HG02970 (cell line): ENCODE measurements at regions not wholly inside any gene's neighbourhood (a gene's known extent, or its start where the extent isn't known, plus 50 kb on each side); places are given as distances from the start of the nearest gene placed in this dataset.
"Not testable (repeated sequence)": the region's sequence is repeated elsewhere in the genome, so short reads cannot be mapped to it uniquely, and the experiment has no call there.

ENCODE experiments used
- ATAC-seq: cut with Tn5 transposase; IDR thresholded peaks from one replicate; pipeline ENCODE4 v1.9.1; 2021; ENCODE audit warnings: mild to moderate bottlenecking, moderate library complexity, moderate number of reproducible peaks; ENCODE audit not compliant: unreplicated experiment, low FRiP score

DNA sequence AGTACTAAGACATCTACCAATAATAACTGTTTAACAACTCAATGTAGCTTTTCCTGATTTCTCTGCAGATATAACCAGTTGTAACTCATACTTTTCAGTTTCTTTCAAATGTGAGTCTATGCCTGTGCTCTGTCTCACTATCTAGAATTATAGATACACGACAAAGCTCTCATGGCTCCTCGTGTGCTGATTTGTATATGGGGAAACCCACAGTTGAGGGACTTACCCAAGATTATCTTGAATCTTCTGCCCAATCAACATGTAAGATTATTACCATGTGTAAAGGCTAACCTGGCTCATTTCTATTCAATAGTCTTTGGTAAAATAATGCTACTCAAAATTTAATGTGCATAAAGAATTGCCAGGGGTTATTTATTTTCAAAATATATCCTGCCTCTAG is 554.4 kb downstream of the FBXO15 start:
- ATAC-seq, result no peak

DNA sequence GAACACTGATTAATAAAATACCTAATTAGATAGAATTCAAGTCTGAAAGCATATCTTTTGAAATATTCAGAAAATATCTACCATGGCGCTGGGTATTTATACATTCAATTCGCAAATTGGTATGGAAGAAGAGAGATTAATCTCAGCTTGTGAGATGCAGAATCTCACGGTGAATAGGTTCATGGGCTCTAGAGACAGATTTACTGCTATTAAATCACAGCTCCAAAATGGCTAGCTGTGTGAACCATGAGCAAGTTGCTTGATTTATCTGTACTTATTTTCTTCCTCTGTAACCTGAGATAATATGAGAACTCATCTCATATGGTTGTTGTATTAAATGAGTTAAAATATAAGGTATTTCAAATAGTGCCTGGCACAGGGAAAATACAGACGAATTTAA is 556.7 kb downstream of the FBXO15 start:
- no peak for ATAC-seq

DNA sequence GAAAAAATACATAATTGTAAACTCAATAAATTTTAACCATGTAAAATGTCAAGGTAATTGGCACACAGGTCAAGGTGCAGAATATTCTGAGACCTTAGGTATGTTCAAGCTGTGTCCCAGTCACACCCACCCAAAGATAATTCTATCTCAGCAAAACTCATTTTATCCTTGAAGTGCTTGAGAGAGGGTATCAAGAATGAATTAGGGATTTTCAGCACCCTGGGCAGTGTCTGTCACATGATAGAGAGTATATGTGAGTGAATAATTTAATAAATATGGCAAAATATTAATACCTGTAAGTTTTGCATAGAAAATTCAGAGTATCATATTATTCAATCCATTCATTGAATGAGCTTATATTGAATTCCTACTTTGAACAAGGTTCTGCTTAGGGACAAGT is 567.9 kb downstream of the FBXO15 start:
- ATAC-seq, result no peak

DNA sequence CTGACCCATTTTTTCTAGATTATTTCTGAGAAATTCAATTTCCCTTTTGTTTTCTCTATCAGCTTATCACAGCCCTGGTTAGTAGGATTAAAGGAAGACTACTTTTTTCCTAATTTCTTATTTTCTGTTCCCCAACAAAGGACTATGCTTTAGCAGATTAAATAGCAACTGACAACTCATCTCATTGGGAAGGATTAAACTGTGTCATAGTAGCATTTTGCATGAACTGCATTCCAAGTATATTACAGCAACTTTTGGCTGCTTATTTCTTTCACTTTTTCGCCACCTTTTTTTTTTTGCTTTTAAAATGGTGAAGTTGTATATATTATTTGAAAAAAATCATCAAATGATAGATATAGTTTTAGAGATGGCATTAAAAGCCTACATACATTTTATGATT is 570.3 kb downstream of the FBXO15 start:
- ATAC-seq, result no peak

DNA sequence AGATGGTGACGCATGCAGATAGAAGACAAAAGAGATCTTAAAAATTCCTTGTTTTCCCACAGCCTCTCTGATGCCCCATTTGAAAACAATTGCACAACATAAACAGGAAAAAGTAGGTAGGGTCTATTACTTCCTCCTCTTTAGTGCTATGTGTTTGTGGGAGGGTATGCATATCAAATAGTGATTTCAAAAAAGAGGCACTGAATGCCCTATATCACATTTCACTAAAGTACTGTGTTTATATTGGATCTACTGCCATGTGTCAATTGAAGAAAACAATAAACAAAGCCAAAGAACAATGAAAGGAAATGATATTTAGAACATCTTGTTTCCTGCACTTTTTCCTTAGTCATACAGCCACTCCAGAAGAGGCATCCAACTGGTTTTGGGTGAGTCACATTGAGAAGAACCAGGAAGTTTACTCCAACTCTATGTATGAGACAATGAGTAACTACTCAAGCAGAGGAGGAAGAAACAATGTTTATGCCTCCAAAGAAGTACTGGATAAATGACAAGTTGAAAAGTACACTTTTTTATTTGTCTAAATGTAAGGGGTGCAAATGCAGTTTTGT is 583.6 kb downstream of the FBXO15 start:
- no peak for ATAC-seq

DNA sequence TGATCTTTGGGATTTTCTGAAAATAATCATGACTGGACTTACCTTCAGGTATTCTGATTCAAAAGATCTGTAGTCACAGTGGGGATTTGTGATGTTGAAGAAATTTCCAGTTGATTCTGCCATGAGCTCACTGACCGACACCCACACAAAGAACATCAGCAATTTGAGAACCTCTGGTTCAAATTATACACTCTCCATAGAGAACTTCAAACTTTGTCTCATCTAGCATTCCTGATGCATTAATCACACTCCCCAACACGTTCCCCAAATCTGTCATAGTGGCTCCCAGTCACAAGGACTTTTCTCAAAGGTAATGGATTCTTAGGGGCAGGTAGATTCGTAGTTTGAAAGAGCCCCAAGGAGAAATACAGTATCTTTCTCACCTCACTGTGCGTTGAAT is 584.3 kb downstream of the FBXO15 start:
- ATAC-seq, result no peak

DNA sequence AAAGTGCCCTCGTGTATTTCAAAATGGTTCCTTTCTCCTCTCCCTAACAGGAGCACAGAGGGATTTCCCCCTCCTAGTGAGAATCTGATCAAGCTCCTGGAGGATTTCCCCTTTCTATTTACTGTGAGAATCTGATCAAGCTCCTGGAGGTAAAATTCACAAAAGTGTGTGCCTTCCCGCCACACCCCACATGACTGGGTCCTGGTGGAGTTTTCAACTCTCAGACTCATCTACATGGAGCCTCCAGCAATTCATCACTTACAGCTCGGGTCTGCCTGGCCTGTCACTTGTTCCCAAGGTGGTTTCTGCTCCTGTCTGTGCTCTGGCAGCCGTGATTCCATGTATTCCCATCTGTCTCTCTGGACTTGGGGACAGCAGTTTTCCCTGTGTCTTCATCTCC is 590.7 kb downstream of the FBXO15 start:
- no peak for ATAC-seq

DNA sequence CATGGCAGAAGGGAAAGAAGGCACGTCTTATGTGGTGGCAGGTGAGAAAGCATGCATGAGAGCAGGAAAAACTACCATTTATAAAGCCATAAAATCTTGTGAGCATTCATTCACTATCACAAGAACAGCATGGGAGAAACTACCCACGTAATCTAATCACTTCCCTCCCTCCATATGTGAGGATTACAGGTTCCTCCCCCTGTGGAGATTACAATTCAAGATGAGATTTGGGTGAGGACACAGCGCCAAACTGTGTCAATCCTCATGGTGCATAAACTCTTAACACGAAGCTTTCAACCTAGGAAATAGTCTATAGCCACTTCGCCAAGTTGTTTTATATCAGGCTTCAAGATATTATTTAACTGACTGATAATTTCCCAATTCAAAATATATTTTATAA is 595.5 kb downstream of the FBXO15 start:
- ATAC-seq, result no peak

DNA sequence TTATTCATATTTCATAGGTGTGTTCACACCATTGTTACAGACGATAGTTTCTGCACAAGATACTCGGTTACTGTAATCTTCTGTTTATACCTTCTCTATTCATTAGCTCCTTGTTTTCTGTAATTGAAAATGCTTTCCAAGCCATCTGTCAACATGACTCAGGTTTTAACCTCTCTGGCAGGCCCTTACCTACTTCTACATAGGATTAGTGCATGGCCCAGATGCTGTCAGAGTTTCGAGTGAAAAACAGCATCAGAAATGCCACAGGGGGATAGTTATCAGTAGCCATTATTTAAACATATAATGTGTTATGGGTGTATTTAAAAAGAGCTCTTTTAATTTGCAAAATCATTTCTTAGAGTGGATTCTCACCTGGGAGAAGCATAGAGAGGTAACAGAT is 596.4 kb downstream of the FBXO15 start:
- no peak for ATAC-seq

DNA sequence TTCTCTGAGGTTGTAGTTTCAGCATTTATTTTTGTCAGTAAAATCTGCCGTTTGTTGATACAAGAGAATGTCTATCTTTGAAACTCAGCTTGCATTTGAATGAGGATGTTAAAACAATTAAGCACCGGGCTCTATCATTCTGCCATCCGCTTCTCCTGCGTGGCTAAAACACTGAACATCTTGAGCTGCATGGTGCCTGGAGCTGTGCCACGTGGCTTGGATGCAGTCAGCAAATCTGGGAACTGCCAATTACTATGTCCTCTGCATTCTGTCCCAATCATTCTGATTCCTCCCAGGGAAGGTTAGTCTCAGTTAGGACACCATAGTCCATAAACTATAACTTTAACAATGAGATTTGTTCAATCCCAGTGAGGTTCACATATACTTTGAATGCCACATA is 598.4 kb downstream of the FBXO15 start:
- no peak for ATAC-seq

DNA sequence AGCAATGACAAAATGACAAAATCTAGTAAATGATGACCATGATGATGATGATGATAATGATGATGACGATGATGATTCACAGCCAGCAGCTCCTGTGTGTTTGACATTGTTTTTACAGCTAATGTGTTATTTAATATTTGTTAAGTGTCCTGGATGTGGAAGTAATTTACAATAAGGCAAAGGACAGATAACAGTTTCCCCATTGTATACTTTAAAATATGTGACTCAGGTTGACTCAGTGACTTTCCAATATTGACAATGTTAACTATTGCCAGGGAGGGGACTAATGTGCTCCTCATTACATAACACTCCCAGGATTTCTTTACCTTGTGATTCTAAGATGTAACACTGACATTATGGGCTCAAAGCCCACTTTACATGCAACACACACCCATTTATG is 602.2 kb downstream of the FBXO15 start:
- no peak for ATAC-seq

DNA sequence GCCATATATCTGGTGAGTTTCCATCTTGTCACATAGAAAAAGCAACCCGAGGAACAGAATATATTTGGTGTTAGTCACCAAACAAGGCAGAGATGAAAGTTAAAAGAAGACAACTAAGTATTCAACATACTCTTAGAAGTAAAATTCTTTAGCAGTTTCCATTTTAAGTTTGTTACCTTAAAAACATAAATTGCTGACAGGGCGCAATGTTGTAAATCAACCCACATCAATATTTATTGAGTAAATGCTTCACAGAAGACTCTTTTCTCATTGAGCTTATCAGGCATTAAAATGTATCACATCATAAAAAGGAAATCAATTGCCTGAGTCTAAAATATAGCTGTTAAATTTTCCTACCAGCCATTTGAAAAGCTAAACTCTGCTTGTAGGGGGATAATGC is 603.0 kb downstream of the FBXO15 start:
- ATAC-seq, result no peak

DNA sequence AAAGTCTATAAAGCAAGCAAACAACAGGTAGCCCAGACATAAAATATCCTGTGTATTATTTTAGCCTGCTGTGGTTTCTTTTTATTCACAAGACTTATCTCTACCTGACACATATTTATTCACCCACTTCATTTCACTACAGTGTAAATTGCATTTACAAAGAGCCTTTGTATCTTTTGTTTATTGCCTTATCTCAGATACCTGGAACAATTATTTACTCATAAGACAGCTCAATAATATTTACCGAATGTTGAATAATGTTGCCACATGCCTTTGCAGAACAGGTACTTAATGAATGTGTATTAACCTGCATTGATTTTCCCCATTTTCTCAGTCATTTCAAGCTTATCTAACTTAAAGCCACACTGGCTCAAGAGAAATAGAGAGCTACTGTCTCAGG is 603.6 kb downstream of the FBXO15 start:
- no peak for ATAC-seq

DNA sequence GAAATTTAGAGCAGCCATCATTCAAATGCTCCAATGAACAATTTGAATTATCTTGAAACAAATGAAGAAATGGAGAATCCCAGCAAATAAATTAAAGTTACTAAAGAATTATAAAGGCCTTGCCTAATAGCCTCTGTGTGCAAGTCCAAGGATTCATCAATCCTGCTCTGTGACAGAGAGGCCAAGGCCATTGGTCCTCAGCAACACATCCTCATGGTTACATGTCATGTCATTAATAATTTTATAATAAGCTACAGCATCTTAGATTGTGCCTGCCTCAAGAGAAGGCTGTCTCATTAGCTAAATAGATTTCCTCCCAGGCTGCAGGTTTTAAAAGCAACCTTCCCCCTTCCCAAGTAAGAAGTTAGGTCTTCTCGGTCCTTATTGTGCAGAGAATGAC is 611.6 kb downstream of the FBXO15 start:
- no peak for ATAC-seq

DNA sequence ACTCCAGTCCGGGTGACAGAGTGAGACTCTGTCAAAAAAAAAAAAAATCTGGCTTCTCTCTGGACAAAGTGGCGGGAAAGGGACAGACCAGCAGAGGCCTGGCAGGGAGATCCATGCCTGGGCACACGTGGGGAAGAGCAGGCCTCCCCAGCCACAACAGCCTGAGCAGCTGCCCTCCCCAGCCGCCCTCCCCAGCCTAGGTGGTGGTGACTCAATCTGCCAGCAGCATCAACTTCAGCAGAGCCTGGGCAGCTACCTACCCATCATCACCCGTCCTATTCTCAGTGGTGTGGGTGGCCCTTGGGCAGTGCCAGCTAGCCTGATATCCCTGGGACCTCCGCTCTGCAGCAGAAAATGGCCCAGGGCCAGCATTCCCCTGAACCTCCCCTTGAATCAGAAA is 612.4 kb downstream of the FBXO15 start:
- no peak for ATAC-seq

DNA sequence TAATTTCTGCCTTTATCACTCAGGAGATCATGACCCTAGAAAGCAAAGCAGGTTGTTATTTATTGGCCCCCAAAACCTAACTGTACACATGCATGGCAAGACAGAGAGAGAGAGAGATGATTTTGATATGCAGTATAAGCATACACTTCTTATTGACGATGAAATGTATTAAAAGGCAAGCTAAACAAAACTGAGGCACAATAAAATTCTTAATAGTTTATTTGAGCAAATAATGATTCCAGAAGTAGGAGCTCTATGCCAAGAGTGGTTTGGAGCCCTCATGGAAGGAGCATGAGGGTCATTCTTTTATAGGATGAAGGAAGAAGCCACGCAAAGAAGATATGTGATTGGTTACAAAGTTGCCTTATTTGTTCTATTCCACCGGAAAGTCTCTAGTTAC is 616.0 kb downstream of the FBXO15 start:
- ATAC-seq, result no peak

DNA sequence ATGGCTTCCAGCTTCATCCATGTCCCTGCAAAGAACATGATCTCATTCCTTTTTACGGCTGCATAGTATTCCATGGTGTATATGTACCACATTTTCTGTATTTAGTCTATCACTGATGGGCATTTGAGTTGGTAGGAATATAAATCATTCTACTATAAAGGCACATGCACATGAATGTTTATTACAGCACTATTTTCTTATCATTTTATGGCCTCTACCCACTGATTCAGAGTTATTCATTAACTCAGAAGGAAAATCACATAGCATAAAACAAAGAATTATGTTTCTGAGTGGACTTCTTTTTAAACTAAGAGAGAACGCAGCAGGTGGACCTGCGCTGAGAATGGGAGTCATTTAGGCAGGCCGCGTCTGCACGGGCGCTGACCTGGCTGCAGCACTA is 619.6 kb downstream of the FBXO15 start:
- no peak for ATAC-seq

DNA sequence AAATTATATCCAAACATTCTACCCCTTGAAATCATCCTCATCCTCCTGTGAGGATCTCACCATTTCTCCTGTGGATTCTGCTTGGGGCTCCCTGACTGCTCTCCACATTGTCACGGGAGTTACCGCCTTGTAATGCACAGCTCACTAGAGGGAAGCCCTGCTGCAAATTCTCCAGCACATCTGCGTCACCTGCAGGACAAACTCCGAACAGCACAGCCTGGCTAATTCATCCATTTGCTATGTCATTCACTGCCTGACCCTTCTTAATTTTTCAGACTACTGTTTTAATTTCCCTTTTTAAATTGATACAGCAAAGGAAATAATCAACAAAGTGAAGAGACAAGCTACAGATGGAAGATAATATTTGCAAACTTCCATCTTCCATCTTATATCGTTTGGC is 627.4 kb downstream of the FBXO15 start:
- ATAC-seq, result no peak

DNA sequence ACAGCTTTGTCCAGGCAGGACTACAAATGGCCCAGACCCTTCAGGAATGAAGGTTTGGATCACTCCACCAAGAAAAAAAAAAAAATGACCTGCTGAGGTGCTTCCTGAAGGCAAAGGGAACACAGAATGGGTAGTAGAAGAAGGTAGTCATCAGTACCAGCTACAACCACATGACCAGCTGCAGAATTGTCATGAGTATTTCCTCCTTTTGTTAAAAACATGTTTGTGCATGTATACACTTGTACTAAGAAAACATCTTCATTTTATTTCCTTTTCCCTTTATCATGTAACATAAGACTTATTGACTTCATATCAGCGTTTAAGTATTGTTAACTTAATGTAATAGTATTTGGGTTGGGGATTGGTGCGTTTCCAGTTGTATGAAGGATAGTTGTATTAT is 631.6 kb downstream of the FBXO15 start:
- not testable (repeated sequence) for ATAC-seq

DNA sequence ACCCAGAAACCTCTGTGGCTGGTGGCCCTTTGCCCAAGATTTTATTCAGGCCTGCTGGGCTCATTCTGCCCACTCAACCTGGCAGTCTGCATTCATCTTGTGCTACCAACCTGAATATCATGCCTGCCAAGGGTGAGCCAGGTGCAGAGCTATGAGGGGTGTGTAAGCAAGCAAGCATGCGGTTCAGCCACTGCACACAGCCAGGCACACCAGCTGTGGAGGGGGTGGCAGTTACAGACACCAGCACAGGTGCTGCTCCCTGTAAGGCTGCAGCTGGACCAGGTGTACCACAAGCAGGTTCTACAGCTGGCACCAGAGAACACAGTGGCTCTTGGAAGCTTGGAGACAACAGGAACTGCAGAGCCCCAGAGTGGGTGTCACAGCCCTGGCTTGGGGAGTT is 633.2 kb downstream of the FBXO15 start:
- ATAC-seq, result no peak

DNA sequence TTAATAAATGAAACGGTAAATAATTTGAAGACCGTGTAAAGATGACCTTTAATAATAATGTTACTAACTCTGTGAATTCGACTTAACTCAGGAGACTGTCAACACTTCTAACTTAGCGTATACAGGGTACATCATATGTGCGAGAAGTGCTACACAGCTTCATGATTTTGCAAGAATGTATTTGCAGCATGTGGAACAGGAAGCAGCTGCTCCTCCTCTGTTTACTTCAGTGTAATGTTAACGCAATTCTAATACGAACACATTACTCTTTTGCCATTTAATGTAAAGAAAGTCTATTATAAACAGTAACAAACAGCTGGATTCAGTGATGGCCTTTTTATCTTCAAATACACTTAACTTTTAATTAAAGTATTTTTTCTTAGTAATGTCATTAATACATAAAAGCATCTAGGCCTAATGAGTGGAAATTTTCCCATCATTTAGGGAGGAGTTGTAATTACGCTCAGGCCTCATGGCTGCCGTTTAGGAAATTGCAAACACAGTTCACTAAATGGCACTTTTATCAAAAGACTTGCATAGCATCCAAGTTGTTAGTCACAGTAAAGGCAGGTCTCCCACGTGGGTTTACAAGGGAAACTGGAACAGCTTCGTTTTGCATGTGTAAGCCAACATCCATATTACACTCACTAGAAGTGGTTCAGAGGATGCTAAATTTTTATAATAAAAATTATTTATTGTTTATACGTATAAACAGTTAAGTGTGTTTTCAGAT is 635.7 kb downstream of the FBXO15 start:
- ATAC-seq, result no peak

DNA sequence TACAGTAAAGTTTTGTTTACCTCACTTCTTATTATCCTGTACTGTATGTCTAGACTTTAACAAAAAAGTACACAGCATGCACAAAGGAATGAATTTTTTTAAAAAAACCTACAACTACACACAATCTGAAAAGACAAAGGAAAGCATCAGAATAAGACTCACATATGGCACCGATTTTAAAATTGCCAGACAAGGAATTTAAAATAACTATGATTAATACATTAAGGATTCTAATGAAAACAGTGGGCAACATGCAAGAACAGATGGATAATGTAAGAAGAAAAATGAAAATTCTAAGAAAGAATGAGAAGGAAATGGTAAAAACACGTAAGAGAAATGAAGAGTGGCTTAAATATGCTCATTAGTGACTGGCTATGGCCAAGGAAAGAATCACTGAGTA is 638.2 kb downstream of the FBXO15 start:
- no peak for ATAC-seq

DNA sequence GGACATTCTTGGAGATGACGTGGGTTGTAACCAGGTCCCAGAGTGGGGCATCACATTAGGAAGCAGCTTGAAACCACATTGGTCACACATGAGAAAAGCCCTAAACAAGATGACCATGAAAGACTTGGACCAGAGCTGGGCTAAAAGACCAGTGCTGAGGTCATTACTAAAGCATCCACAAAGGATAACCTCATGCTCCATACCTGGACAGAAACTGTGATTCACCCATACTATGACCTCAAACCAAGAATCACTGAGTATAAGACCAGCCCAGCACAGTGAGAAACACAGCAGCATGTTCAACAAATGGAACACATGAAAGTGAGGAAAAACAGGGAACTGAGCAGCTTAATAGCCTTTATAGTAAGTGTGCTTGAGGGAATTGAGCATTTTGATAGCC is 635.5 kb upstream of the NETO1 start:
- no peak for ATAC-seq
